ENCODE measurements at regions not wholly inside any gene's neighbourhood (a gene's known extent, or its start where the extent isn't known, plus 50 kb on each side); places are given as distances from the start of the nearest gene placed in this dataset.

DNA sequence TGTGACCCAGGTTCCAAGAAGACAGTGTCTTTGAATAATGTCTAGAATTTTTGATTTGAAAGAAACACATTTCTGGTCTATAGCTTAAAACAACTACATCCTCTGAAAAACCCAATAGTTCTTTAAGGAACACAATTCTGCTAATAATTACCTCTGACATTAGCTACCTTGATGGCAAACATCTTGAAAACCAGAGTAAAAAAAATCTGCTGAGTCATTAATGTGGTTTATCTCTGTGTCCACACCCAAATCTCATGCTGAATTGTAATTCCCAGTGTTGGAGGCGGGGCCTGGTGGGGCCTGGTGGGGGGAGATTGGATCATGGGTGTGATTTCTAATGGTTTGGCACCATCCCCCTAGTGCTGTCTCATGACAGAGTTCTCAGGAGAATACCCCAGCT, 1233.8 kb downstream of the NLGN4X start:
- TF ChIP-seq POLR2A (IDR thresholded peaks at IDR 0.05; ENCODE audit: low read depth, low read length): no peak
- TF ChIP-seq POLR2AphosphoS5 (IDR thresholded peaks at IDR 0.05; ENCODE audit: low read depth, low read length): no peak
- no peak for TF ChIP-seq TAF1 (IDR thresholded peaks at IDR 0.05; ENCODE audit: low read depth, low read length)

All from GM12891 (cell line).